Nephron (organoid): ENCODE measurements at regions not wholly inside any gene's neighbourhood (a gene's known extent, or its start where the extent isn't known, plus 50 kb on each side); places are given as distances from the start of the nearest gene placed in this dataset.

Experiments used
- H3K27ac Mint-ChIP-seq, 3 experiments: 2 replicates each; pipeline ENCODE4 v1.8.0; 2020; ENCODE audit warnings: mixed read lengths in 3 of 3, mild to moderate bottlenecking in 2 of 3, moderate library complexity in 1 of 3
- H3K27me3 Mint-ChIP-seq: 2 replicates; pipeline ENCODE4 v1.8.0; 2021; ENCODE audit warnings: low read depth, mild to moderate bottlenecking, moderate library complexity, mixed read lengths
- H3K36me3 Mint-ChIP-seq: 2 replicates; pipeline ENCODE4 v1.8.0; 2020; ENCODE audit warnings: low read depth, mixed read lengths
- H3K4me1 Mint-ChIP-seq: 2 replicates; pipeline ENCODE4 v1.8.0; 2020; ENCODE audit warnings: mixed read lengths
- H3K4me3 Mint-ChIP-seq, 3 experiments: 2 replicates each; pipeline ENCODE4 v1.8.0; 2020; ENCODE audit warnings: mild to moderate bottlenecking in 3 of 3, mixed read lengths in 3 of 3, moderate library complexity in 2 of 3
- H3K9me3 Mint-ChIP-seq: 2 replicates; pipeline ENCODE4 v1.8.0; 2020; ENCODE audit warnings: mixed read lengths
- TF ChIP-seq, protein P1 (sequence below), 3 experiments: fragments of 200-600 bp; sonication (generic); IDR thresholded peaks; one replicate each; pipeline ENCODE4 v1.5.0; 2021; ENCODE audit warnings: antibody characterized with exemption in 3 of 3; ENCODE audit not compliant: unreplicated experiment in 3 of 3

DNA sequence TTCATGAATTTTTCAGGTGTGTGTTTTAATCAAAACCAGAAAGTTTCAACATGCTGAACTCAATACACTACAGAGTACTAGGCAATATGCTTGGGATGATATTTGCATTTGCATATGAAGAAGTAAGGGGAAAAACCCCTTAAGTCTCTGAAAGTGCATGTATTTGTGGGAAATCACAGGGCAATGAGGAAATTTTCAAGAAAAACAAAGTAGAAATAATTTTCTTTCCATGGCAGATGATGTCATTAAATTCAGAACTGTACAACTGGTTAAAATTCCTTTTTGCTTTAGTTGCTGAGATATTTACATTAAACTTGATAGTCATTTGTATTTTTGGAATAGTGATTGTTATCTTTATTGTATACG lies 294.0 kb upstream of the TBC1D5 start:
- H3K27ac Mint-ChIP-seq: no peak overlapping the region
- H3K36me3 Mint-ChIP-seq: no peaks in the 10 kb centered on the region
- no peaks in the 10 kb centered on the region for H3K9me3 Mint-ChIP-seq
- H3K4me1 Mint-ChIP-seq: no peaks in the 10 kb centered on the region
- TF ChIP-seq, protein P1, sequence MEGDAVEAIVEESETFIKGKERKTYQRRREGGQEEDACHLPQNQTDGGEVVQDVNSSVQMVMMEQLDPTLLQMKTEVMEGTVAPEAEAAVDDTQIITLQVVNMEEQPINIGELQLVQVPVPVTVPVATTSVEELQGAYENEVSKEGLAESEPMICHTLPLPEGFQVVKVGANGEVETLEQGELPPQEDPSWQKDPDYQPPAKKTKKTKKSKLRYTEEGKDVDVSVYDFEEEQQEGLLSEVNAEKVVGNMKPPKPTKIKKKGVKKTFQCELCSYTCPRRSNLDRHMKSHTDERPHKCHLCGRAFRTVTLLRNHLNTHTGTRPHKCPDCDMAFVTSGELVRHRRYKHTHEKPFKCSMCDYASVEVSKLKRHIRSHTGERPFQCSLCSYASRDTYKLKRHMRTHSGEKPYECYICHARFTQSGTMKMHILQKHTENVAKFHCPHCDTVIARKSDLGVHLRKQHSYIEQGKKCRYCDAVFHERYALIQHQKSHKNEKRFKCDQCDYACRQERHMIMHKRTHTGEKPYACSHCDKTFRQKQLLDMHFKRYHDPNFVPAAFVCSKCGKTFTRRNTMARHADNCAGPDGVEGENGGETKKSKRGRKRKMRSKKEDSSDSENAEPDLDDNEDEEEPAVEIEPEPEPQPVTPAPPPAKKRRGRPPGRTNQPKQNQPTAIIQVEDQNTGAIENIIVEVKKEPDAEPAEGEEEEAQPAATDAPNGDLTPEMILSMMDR (IDR thresholded peaks at IDR 0.05; ENCODE audit: unreplicated experiment in 3 of 3): no peak
- no peak overlapping the region for H3K4me3 Mint-ChIP-seq
- no peaks in the 10 kb centered on the region for H3K27me3 Mint-ChIP-seq

DNA sequence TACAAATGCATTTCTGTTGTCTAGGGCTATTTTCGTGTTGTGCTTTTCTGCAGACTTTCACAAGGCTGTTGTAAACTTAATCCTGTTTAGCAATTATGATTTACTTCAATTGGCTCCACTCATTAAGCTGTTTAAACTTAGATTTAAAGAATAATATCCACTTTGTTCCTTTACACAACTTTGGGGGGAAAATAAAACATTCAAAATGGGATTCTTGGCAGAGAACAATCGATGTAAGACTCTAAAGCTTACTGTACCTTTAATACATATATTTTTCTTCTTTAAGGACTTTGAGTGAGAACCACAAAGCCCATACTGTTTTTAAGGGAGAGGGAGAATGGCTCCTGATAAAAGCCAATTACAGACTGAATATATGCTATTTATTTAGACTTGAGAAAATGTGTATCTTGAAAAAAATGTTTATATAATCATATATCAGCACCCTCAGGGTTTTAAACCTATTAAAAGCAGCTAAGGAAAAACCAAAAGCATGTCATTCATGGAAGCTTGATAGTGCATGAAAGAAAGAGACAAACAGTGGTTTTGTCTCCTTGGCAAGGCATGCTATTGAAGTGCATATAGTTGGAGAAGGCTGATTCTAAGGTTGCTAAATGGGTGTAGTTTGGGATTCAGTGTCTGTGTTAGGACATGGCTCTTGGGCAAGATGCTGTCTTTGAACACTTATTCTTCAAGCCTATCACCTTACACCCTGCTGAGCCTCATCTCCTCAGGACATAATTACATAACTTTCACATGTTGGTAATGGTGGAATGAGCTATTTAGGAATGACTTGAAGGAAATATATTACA lies 293.4 kb upstream of the TBC1D5 start:
- no peaks in the 10 kb centered on the region for H3K36me3 Mint-ChIP-seq
- no peak overlapping the region for H3K27ac Mint-ChIP-seq
- no peaks in the 10 kb centered on the region for H3K27me3 Mint-ChIP-seq
- H3K9me3 Mint-ChIP-seq: no peaks in the 10 kb centered on the region
- TF ChIP-seq, protein P1 (IDR thresholded peaks at IDR 0.05; ENCODE audit: unreplicated experiment in 3 of 3): no peak
- H3K4me1 Mint-ChIP-seq: no peaks in the 10 kb centered on the region
- no peak overlapping the region for H3K4me3 Mint-ChIP-seq

DNA sequence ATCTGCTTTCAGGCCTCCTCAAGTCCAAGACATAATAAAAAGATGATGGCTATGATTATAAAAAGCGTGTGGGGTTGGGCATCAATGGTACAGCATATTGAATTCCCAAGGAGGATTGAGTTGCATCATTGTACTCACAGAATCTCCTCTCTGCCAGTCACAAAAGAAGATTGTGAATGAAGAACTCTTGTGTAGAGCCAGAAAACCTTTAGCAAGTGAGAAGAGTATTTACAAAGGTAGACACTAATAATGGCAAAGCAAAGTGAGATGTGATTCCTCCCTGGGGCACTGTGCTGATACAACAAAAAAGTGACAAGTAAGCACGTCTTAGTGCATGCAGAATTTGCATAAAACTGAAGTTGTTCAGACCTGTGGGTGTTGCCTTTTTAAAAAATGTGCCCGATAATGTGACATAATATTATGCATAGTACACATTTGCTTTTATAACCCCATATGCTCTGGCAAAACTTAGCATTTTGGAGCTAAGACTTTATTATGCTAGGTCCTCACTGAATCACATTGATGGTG lies 291.2 kb upstream of the TBC1D5 start:
- H3K4me1 Mint-ChIP-seq: no peaks in the 10 kb centered on the region
- TF ChIP-seq, protein P1 (IDR thresholded peaks at IDR 0.05; ENCODE audit: unreplicated experiment in 3 of 3): no peak
- no peaks in the 10 kb centered on the region for H3K36me3 Mint-ChIP-seq

DNA sequence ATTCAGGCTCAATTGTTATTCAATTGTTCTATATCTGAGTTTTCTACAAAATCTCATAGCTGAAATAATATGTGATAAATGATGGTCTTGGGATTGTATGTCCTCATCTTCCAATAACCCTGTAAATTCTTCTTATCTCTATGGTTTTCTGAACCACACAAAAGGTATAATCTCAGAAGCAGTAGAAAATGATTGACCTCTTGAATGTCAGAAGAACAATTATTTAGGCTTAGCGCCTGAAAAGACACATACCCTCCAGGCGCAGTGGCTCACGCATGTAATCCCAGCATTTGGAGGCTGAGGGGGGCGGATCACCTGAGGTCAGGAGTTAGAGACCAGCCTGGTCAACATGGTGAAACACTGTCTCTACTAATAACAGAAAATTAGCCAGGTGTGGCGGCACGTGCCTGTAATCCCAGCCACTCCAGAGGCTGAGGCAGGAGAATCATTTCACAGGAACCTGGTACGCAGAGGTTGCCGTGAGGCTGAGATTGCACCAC lies 288.0 kb upstream of the TBC1D5 start:
- Mint-ChIP-seq H3K27ac (no peak overlapping the region), H3K27me3 (no peaks in the 10 kb centered on the region), H3K4me3 (no peak overlapping the region), H3K36me3 (no peaks in the 10 kb centered on the region), H3K9me3 (no peaks in the 10 kb centered on the region), H3K4me1 (no peaks in the 10 kb centered on the region)
- TF ChIP-seq, protein P1 (IDR thresholded peaks at IDR 0.05; ENCODE audit: unreplicated experiment in 3 of 3): no peak

More for the DNA sequence above, 291.2 kb upstream of the TBC1D5 start:
- Mint-ChIP-seq H3K4me3 (no peak overlapping the region), H3K27me3 (no peaks in the 10 kb centered on the region), H3K9me3 (no peaks in the 10 kb centered on the region), H3K27ac (no peak overlapping the region)

DNA sequence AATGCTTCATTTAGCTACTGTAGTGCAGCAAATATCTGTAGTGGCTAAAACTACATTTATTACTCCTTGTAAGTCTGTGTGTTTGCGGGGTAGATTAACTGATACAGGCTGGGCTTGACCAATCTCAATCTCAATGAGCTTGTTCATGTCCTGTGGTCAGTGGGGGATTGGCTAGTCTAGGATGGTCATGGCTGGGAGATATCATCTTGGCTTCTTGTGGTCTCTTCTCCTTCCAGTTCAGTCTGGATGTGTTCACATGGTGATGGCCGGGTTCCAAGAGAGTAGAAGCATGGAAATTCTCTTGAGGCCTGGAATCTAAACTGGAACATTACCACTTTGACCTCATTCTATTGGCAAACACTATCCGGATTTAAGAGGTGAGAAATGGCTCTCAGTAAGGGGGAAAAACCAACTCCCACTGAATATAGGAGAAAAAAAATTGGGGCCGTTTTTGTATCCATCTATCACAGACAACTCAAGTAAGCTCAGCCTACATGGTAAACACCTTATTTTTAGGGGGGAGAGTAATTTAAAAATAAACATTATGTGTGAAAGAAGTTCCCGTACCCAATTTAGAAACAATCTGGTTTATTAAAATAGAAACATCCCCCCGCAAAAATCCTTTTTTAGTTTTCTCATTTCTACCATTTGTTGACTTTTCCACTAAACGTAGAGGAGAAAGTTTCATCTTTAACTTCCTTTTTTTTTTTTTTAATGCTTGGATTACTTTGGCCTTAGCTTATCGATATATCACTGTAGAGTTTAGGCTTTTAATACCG lies 284.9 kb upstream of the TBC1D5 start:
- H3K4me1 Mint-ChIP-seq: no peaks in the 10 kb centered on the region
- TF ChIP-seq, protein P1 (IDR thresholded peaks at IDR 0.05; ENCODE audit: unreplicated experiment in 3 of 3): no peak
- H3K27me3 Mint-ChIP-seq: peaks cover 3% of the 10 kb centered on the region
- no peak overlapping the region for H3K27ac Mint-ChIP-seq
- H3K4me3 Mint-ChIP-seq: no peak overlapping the region
- no peaks in the 10 kb centered on the region for H3K9me3 Mint-ChIP-seq
- no peaks in the 10 kb centered on the region for H3K36me3 Mint-ChIP-seq
